ENCODE measurements at regions not wholly inside any gene's neighbourhood (a gene's known extent, or its start where the extent isn't known, plus 50 kb on each side); places are given as distances from the start of the nearest gene placed in this dataset.

DNA sequence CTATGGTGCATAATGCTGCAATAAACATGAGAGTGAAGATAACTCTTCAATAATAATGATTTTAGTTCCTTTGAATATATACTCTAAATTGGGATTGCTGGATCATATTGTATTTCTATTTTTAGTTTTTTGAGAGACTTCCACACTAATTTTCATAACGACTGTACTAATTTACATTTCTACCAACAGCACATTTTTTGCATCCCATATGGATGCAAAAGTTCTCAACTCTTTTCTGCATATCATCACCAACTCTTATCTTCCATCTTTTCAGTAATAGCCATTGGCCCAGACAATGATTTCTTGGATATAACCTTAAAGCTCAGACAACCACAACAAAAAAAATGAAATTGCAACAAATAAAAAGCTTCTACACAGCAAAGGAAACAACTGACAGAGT is 1082.4 kb downstream of the CNTNAP5 start:
- DNase-seq (ENCODE audit: low read depth, low spot score) = no peak
- POLR2A ChIA-PET = no interaction called here
- no peak overlapping the region for H2AFZ ChIP-seq (ENCODE audit: control insufficient read depth, low read depth, low read length)
- RAD21 ChIA-PET (ENCODE audit: unreplicated experiment) = no interaction called here
- no peaks in the 10 kb centered on the region for H4K20me1 ChIP-seq (ENCODE audit: control insufficient read depth, insufficient read depth)
- CTCF ChIA-PET = no interaction called here
- FAIRE-seq = no peak
- H3K27ac ChIP-seq (ENCODE audit: control insufficient read depth, insufficient read depth) = no peak overlapping the region
- H3K27me3 ChIP-seq (replicated peaks in 1 of 2; ENCODE audit: control insufficient read depth in 2 of 2, insufficient read depth in 2 of 2, low read length in 1 of 2) = no peaks in the 10 kb centered on the region
- no TSS peak for BruUV-seq (replicated peaks)
- WGBS (ENCODE audit: insufficient coverage, insufficient replicate concordance, low lambda C conversion rate, missing lambda C conversion rate) = 0% methylated on average over 1 of the region's 1 CpG
- H3K9ac ChIP-seq (ENCODE audit: control insufficient read depth, insufficient read depth, low read length) = no peak overlapping the region
- H3K4me1 ChIP-seq (ENCODE audit: control insufficient read depth, insufficient read depth, low read length) = no peaks in the 10 kb centered on the region
- H3K79me2 ChIP-seq (ENCODE audit: control insufficient read depth, insufficient read depth, low read length) = no peaks in the 10 kb centered on the region
- SMC1A ChIA-PET (ENCODE audit: uncharacterized antibody, unreplicated experiment) = interaction anchor here (1.2 kb wide), 2 partner anchors 11 to 20 kb away, joined by 3 read pairs; no protein-coding TSS in a partner anchor
- H3K36me3 ChIP-seq (ENCODE audit: control insufficient read depth in 2 of 2, insufficient read depth in 2 of 2, low read length in 1 of 2) = no peaks in the 10 kb centered on the region
- no peak for TF ChIP-seq ZNF274 (IDR thresholded peaks at IDR 0.05; ENCODE audit: insufficient read depth, insufficient read length)
- no peak for TF ChIP-seq SP1 (IDR thresholded peaks at IDR 0.05; ENCODE audit: low read depth, low read length)
- no peak for TF ChIP-seq JUNB (IDR thresholded peaks at IDR 0.05)
- TF ChIP-seq ZSCAN29 (IDR thresholded peaks at IDR 0.05) = no peak
- intact Hi-C loops (cut with micrococcal nuclease; ENCODE audit: unreplicated experiment) (no loop called here), in situ Hi-C loops (cut with MboI) (no loop called here)
- ATAC-seq = no peak
- H3K4me2 ChIP-seq (ENCODE audit: control insufficient read depth, insufficient read depth) = no peak overlapping the region
- no peak overlapping the region for H3K4me3 ChIP-seq
- no peaks in the 10 kb centered on the region for H3K9me3 ChIP-seq (replicated peaks; ENCODE audit: control insufficient read depth, insufficient read depth, low read length)

DNA sequence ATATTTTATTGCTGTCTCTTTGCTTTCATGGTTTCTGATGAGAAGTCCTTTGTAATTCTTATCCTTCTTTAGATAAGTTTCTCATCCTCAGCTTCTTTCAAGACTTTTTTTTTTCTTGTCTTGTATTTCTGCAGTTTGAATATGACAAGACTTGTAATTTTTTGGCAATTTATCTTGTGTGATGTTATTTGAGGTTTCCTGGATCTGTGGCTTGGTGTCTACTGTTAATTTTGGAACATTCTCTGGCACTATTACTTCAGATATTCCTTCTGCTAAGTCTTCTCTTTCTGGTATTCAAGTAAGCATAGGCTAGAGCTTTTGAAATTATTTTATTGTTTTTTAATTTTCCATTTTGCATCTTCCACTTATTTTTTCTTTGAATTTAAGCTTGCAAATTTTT is 1083.2 kb downstream of the CNTNAP5 start:
- intact Hi-C loops (cut with micrococcal nuclease; ENCODE audit: unreplicated experiment) = no loop called here
- no TSS peak for BruUV-seq (replicated peaks)
- TF ChIP-seq CREB1 (IDR thresholded peaks at IDR 0.05; ENCODE audit: low read depth) (no peak), POU2F2 (IDR thresholded peaks at IDR 0.05; ENCODE audit: borderline replicate concordance, low read depth, low read length) (no peak), STAT3 (IDR thresholded peaks at IDR 0.05; ENCODE audit: low read depth, low read length) (no peak), FOXK2 (IDR thresholded peaks at IDR 0.05) (no peak), PML (IDR thresholded peaks at IDR 0.05; ENCODE audit: low read length) (no peak), ZNF24 (IDR thresholded peaks at IDR 0.05) (no peak), CEBPB (IDR thresholded peaks at IDR 0.05; ENCODE audit: borderline replicate concordance in 1 of 2, low read depth in 2 of 2, low read length in 2 of 2) (no peak), BCL3 (IDR thresholded peaks at IDR 0.05; ENCODE audit: borderline replicate concordance, insufficient read depth, low read depth, low read length, poor library complexity, severe bottlenecking) (no peak), KDM1A (IDR thresholded peaks at IDR 0.05; ENCODE audit: borderline replicate concordance) (no peak), MYB (IDR thresholded peaks at IDR 0.05; ENCODE audit: borderline replicate concordance, low read depth, low read length) (no peak), TCF12 (IDR thresholded peaks at IDR 0.05; ENCODE audit: low read depth, low read length) (no peak)
- TF ChIP-seq, protein P1, sequence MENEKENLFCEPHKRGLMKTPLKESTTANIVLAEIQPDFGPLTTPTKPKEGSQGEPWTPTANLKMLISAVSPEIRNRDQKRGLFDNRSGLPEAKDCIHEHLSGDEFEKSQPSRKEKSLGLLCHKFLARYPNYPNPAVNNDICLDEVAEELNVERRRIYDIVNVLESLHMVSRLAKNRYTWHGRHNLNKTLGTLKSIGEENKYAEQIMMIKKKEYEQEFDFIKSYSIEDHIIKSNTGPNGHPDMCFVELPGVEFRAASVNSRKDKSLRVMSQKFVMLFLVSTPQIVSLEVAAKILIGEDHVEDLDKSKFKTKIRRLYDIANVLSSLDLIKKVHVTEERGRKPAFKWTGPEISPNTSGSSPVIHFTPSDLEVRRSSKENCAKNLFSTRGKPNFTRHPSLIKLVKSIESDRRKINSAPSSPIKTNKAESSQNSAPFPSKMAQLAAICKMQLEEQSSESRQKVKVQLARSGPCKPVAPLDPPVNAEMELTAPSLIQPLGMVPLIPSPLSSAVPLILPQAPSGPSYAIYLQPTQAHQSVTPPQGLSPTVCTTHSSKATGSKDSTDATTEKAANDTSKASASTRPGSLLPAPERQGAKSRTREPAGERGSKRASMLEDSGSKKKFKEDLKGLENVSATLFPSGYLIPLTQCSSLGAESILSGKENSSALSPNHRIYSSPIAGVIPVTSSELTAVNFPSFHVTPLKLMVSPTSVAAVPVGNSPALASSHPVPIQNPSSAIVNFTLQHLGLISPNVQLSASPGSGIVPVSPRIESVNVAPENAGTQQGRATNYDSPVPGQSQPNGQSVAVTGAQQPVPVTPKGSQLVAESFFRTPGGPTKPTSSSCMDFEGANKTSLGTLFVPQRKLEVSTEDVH (IDR thresholded peaks at IDR 0.05; ENCODE audit: low read depth, partially characterized antibody) = no peak

More for the DNA sequence above, 1083.2 kb downstream of the CNTNAP5 start:
- ATAC-seq (no peak), FAIRE-seq (no peak), DNase-seq (ENCODE audit: low read depth, low spot score) (no peak)
- Histone ChIP-seq H3K27ac (ENCODE audit: control insufficient read depth, insufficient read depth) (no peak overlapping the region), H2AFZ (ENCODE audit: control insufficient read depth, low read depth, low read length) (no peak overlapping the region), H3K4me2 (ENCODE audit: control insufficient read depth, insufficient read depth) (no peak overlapping the region), H3K27me3 (replicated peaks in 1 of 2; ENCODE audit: control insufficient read depth in 2 of 2, insufficient read depth in 2 of 2, low read length in 1 of 2) (no peaks in the 10 kb centered on the region), H3K9ac (ENCODE audit: control insufficient read depth, insufficient read depth, low read length) (no peak overlapping the region), H3K9me3 (replicated peaks; ENCODE audit: control insufficient read depth, insufficient read depth, low read length) (no peaks in the 10 kb centered on the region), H4K20me1 (ENCODE audit: control insufficient read depth, insufficient read depth) (no peaks in the 10 kb centered on the region), H3K4me1 (ENCODE audit: control insufficient read depth, insufficient read depth, low read length) (no peaks in the 10 kb centered on the region), H3K36me3 (ENCODE audit: control insufficient read depth in 2 of 2, insufficient read depth in 2 of 2, low read length in 1 of 2) (no peaks in the 10 kb centered on the region), H3K79me2 (ENCODE audit: control insufficient read depth, insufficient read depth, low read length) (no peaks in the 10 kb centered on the region), H3K4me3 (no peak overlapping the region)
- POLR2A ChIA-PET = interaction anchor here (0.5 kb wide), 1 partner anchor 330 kb away, joined by 5 read pairs; no protein-coding TSS in a partner anchor
- SMC1A ChIA-PET (ENCODE audit: uncharacterized antibody, unreplicated experiment) = interaction anchor here (1.2 kb wide), 2 partner anchors 11 to 21 kb away, joined by 3 read pairs; no protein-coding TSS in a partner anchor
- CTCF ChIA-PET = no interaction called here
- in situ Hi-C loops (cut with MboI) = no loop called here
- RAD21 ChIA-PET (ENCODE audit: unreplicated experiment) = interaction anchor here (1.0 kb wide), 1 partner anchor 30 kb away, joined by 3 read pairs; no protein-coding TSS in a partner anchor

Data from GM12878 (cell line).